ENCODE measurements at regions not wholly inside any gene's neighbourhood (a gene's known extent, or its start where the extent isn't known, plus 50 kb on each side); places are given as distances from the start of the nearest gene placed in this dataset.

GRCh38 chr12:22740656-22741355 lies 115.8 kb downstream of the ETNK1 start:
- FAIRE-seq (no peak), DNase-seq (ENCODE audit: low spot score) (no peak)

GRCh38 chr12:22743700-22744099 lies 118.7 kb downstream of the ETNK1 start:
- FAIRE-seq = no peak
- no peak for DNase-seq (ENCODE audit: low spot score)

- DNase-seq (ENCODE audit: low spot score) = no peak
- no peak for FAIRE-seq
These were observed 119.2 kb downstream of the ETNK1 start for GRCh38 chr12:22744197-22744596.

GRCh38 chr12:22746720-22747119 lies 121.7 kb downstream of the ETNK1 start:
- FAIRE-seq = no peak

GRCh38 chr12:22755629-22756028 lies 130.7 kb downstream of the ETNK1 start:
- no peak for FAIRE-seq
- DNase-seq (ENCODE audit: low spot score) = no peak

More at GRCh38 chr12:22746720-22747119, 121.7 kb downstream of the ETNK1 start:
- DNase-seq (ENCODE audit: low spot score) = no peak

GRCh38 chr12:22759769-22760674 lies 135.1 kb downstream of the ETNK1 start:
- DNase-seq (ENCODE audit: low spot score) (no peak), FAIRE-seq (no peak)

- DNase-seq (ENCODE audit: low spot score) (no peak), FAIRE-seq (no peak)
These were observed 140.6 kb downstream of the ETNK1 start for GRCh38 chr12:22765421-22766130.

- FAIRE-seq (no peak), DNase-seq (ENCODE audit: low spot score) (no peak)
These were observed 142.0 kb downstream of the ETNK1 start for GRCh38 chr12:22766911-22767420.

- DNase-seq (ENCODE audit: low spot score) = no peak
- no peak for FAIRE-seq
These were observed 156.4 kb downstream of the ETNK1 start for GRCh38 chr12:22781339-22781738.

GRCh38 chr12:22787557-22787956 lies 162.6 kb downstream of the ETNK1 start:
- FAIRE-seq (no peak), DNase-seq (ENCODE audit: low spot score) (no peak)

GRCh38 chr12:22788913-22789312 lies 163.9 kb downstream of the ETNK1 start:
- FAIRE-seq (no peak), DNase-seq (ENCODE audit: low spot score) (no peak)

- DNase-seq (ENCODE audit: low spot score) = no peak
- no peak for FAIRE-seq
These were observed 167.2 kb downstream of the ETNK1 start for GRCh38 chr12:22792138-22792537.

- no peak for FAIRE-seq
- no peak for DNase-seq (ENCODE audit: low spot score)
These were observed 169.0 kb downstream of the ETNK1 start for GRCh38 chr12:22794017-22794416.

GRCh38 chr12:22796941-22797630 lies 172.1 kb downstream of the ETNK1 start:
- DNase-seq (ENCODE audit: low spot score) (no peak), FAIRE-seq (no peak)

- FAIRE-seq (no peak), DNase-seq (ENCODE audit: low spot score) (no peak)
These were observed 172.7 kb downstream of the ETNK1 start for GRCh38 chr12:22797701-22798100.

GRCh38 chr12:22798116-22798515 lies 173.1 kb downstream of the ETNK1 start:
- DNase-seq (ENCODE audit: low spot score) = no peak
- FAIRE-seq = no peak

GRCh38 chr12:22799503-22799902 lies 174.5 kb downstream of the ETNK1 start:
- no peak for FAIRE-seq
- no peak for DNase-seq (ENCODE audit: low spot score)

- DNase-seq (ENCODE audit: low spot score) = no peak
- no peak for FAIRE-seq
These were observed 175.4 kb downstream of the ETNK1 start for GRCh38 chr12:22800332-22800731.

- DNase-seq (ENCODE audit: low spot score) = no peak
- FAIRE-seq = no peak
These were observed 178.1 kb downstream of the ETNK1 start for GRCh38 chr12:22802883-22803630.

- DNase-seq (ENCODE audit: low spot score) = no peak
- FAIRE-seq = no peak
These were observed 178.8 kb downstream of the ETNK1 start for GRCh38 chr12:22803725-22804124.
